ENCODE measurements at regions not wholly inside any gene's neighbourhood (a gene's known extent, or its start where the extent isn't known, plus 50 kb on each side); places are given as distances from the start of the nearest gene placed in this dataset.

DNA sequence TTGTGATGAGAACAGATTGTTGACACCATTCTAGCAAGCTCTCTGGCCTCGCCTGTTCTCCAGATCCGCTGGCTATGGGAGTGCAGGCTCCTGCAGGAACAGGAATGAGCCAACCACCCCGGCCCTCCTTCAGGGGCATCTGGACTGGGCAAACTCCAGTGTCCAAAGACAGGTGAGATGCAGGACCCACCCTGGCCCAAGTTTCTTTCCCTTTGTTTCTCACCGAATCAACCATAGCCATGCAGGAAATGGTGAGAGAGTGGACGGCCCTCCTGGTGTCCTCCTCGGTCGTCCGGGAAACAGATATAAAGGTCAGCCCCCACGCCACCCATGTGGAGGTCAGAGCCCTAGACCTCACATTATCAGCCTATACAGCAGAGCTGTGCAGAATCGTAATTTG is 108.6 kb upstream of the IRX2 start:
- Histone ChIP-seq H3K4me3 (ENCODE audit: low read length in 3 of 3) (no peak overlapping the region), H3K36me3 (ENCODE audit: control insufficient read depth in 3 of 3, insufficient read depth in 3 of 3, low read length in 3 of 3) (no peaks in the 10 kb centered on the region), H3K4me1 (ENCODE audit: control insufficient read depth in 3 of 3, insufficient read depth in 3 of 3, low read length in 3 of 3) (no peaks in the 10 kb centered on the region), H3K9me3 (ENCODE audit: control insufficient read depth in 3 of 3, low read length in 3 of 3) (no peaks in the 10 kb centered on the region), H3K27me3 (ENCODE audit: control insufficient read depth in 3 of 3, insufficient read depth in 3 of 3, low read length in 3 of 3) (peaks cover 0 to 2% (median 0%) of the 10 kb centered on the region in 3 donors), H3K27ac (ENCODE audit: low read depth, low read length) (no peak overlapping the region), H3K9ac (ENCODE audit: low read depth in 1 of 3, low read length in 3 of 3) (no peak overlapping the region)

DNA sequence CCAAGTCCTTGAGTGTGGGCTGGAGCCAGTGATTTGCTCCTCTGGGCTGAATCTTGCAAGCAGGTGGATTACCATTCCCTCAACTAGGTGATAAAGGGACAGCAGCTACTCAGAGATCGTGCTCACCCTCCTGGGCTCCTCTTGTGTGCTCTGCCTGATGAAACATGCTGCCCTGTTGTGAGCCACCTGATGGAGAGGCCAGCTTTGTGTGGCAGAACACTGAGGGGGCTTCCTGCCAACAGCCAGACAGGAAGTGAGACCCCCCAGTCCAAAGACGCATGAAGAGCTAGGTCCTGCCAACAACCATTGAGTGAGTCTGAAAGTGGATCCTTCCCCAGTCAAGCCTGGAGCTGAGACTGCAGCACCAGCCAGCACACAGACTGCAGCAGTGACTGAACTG is 106.4 kb upstream of the IRX2 start:
- H3K9me3 ChIP-seq (ENCODE audit: control insufficient read depth in 3 of 3, low read length in 3 of 3) = peaks cover 0 to 2% (median 0%) of the 10 kb centered on the region in 3 donors
- no peak overlapping the region for H3K9ac ChIP-seq (ENCODE audit: low read depth in 1 of 3, low read length in 3 of 3)
- H3K4me1 ChIP-seq (ENCODE audit: control insufficient read depth in 3 of 3, insufficient read depth in 3 of 3, low read length in 3 of 3) = no peaks in the 10 kb centered on the region
- no peaks in the 10 kb centered on the region for H3K27me3 ChIP-seq (ENCODE audit: control insufficient read depth in 3 of 3, insufficient read depth in 3 of 3, low read length in 3 of 3)
- H3K4me3 ChIP-seq (ENCODE audit: low read length in 3 of 3) = no peak overlapping the region
- no peaks in the 10 kb centered on the region for H3K36me3 ChIP-seq (ENCODE audit: control insufficient read depth in 3 of 3, insufficient read depth in 3 of 3, low read length in 3 of 3)
- no peak overlapping the region for H3K27ac ChIP-seq (ENCODE audit: low read depth, low read length)

DNA sequence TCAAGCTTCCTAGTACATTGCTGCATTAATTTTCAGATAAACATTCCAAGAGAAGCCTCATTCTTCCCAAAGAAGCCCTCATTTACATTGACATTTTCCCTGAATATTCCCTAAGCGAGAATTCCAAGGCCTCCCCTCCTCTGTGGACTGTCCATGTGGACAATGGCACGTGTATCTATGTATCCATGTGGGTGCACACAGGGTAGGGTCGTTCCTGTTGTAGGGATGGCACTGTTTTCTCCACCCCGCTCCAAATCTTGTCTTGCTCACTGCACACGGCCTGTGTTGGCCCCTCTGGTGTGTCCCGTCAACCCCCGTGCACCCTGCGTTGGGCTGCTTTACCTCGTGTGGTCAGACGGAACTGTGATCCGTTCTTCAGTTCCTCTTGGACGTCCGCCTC is 104.7 kb upstream of the IRX2 start:
- no peak overlapping the region for H3K4me3 ChIP-seq (ENCODE audit: low read length in 3 of 3)
- H3K36me3 ChIP-seq (ENCODE audit: control insufficient read depth in 3 of 3, insufficient read depth in 3 of 3, low read length in 3 of 3) = no peaks in the 10 kb centered on the region
- H3K9me3 ChIP-seq (ENCODE audit: control insufficient read depth in 3 of 3, low read length in 3 of 3) = peaks cover 0 to 2% (median 0%) of the 10 kb centered on the region in 3 donors
- no peaks in the 10 kb centered on the region for H3K4me1 ChIP-seq (ENCODE audit: control insufficient read depth in 3 of 3, insufficient read depth in 3 of 3, low read length in 3 of 3)
- H3K9ac ChIP-seq (ENCODE audit: low read depth in 1 of 3, low read length in 3 of 3) = no peak overlapping the region
- H3K27me3 ChIP-seq (ENCODE audit: control insufficient read depth in 3 of 3, insufficient read depth in 3 of 3, low read length in 3 of 3) = no peaks in the 10 kb centered on the region
- H3K27ac ChIP-seq (ENCODE audit: low read depth, low read length) = no peak overlapping the region

DNA sequence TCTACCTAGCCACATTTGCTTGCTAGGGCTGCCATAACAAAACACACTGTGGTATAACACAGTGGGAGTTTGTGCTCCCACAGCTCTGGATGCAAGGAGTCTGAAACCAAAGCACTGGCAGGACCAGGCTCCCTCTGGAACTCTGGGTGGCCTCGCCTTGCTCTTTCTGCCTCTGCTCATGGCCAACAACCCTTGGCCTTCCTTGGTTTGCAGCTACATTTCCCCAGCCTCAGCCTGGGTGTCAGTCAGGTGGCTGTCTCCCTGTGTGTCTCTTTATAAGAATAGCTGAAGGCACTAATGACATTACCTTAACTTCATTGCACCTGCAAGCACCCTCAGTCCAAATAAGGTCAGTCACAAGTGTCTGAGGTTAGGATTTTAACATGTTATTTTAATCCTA is 101.0 kb upstream of the IRX2 start:
- Histone ChIP-seq H3K9me3 (ENCODE audit: control insufficient read depth in 3 of 3, low read length in 3 of 3) (peaks cover 0 to 2% (median 0%) of the 10 kb centered on the region in 3 donors), H3K36me3 (ENCODE audit: control insufficient read depth in 3 of 3, insufficient read depth in 3 of 3, low read length in 3 of 3) (no peaks in the 10 kb centered on the region), H3K27me3 (ENCODE audit: control insufficient read depth in 3 of 3, insufficient read depth in 3 of 3, low read length in 3 of 3) (peaks cover 0 to 2% (median 0%) of the 10 kb centered on the region in 3 donors), H3K27ac (ENCODE audit: low read depth, low read length) (no peak overlapping the region), H3K4me3 (ENCODE audit: low read length in 3 of 3) (no peak overlapping the region), H3K9ac (ENCODE audit: low read depth in 1 of 3, low read length in 3 of 3) (no peak overlapping the region), H3K4me1 (ENCODE audit: control insufficient read depth in 3 of 3, insufficient read depth in 3 of 3, low read length in 3 of 3) (no peaks in the 10 kb centered on the region)

DNA sequence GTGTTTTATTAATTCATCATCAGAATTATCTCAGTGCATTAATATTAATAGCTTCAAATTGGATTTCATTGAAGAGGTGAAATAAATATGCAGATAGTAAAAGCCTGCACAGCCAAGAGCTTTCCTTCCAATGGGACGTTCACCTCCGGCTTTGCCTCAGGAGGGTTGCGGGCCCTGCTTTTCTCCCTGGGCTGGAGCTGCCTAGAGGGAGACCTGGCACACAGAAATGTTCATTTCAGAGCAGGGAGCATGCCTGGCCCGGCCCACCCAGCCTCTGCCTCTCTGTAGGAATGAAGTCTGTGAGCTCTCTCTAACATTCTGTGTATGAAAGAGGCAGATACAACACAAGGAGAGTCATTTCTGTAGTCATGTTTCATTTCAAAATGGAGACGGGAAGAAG is 100.4 kb upstream of the IRX2 start:
- no peak overlapping the region for H3K4me3 ChIP-seq (ENCODE audit: low read length in 3 of 3)
- no peaks in the 10 kb centered on the region for H3K36me3 ChIP-seq (ENCODE audit: control insufficient read depth in 3 of 3, insufficient read depth in 3 of 3, low read length in 3 of 3)
- no peaks in the 10 kb centered on the region for H3K4me1 ChIP-seq (ENCODE audit: control insufficient read depth in 3 of 3, insufficient read depth in 3 of 3, low read length in 3 of 3)
- no peak overlapping the region for H3K27ac ChIP-seq (ENCODE audit: low read depth, low read length)
- H3K27me3 ChIP-seq (ENCODE audit: control insufficient read depth in 3 of 3, insufficient read depth in 3 of 3, low read length in 3 of 3) = peaks cover 0 to 2% (median 0%) of the 10 kb centered on the region in 3 donors
- H3K9me3 ChIP-seq (ENCODE audit: control insufficient read depth in 3 of 3, low read length in 3 of 3) = peaks cover 0 to 2% (median 0%) of the 10 kb centered on the region in 3 donors
- H3K9ac ChIP-seq (ENCODE audit: low read depth in 1 of 3, low read length in 3 of 3) = no peak overlapping the region

DNA sequence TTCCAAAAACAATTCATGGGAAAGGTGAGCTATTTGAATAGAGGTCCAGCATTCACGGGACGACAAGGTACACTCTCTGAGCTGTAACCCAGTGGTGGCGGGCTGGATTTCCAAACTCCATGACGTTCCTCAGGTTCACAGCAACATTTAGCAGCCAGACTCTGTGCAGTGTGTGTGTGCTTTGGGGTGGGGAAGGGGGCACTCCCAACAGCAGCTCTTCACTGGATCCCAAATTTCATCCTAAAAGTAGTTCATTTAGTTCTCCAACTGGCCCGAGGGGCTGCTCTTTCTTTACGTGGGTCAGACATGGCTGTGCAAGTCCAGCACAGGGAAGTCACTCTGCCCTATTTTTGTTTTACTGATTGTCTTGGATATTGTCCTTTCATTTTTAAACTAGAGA is 98.0 kb upstream of the IRX2 start:
- H3K27me3 ChIP-seq (ENCODE audit: control insufficient read depth in 3 of 3, insufficient read depth in 3 of 3, low read length in 3 of 3) = peaks cover 0 to 6% (median 0%) of the 10 kb centered on the region in 3 donors
- H3K4me1 ChIP-seq (ENCODE audit: control insufficient read depth in 3 of 3, insufficient read depth in 3 of 3, low read length in 3 of 3) = no peaks in the 10 kb centered on the region
- no peaks in the 10 kb centered on the region for H3K9me3 ChIP-seq (ENCODE audit: control insufficient read depth in 3 of 3, low read length in 3 of 3)
- no peak overlapping the region for H3K9ac ChIP-seq (ENCODE audit: low read depth in 1 of 3, low read length in 3 of 3)
- no peaks in the 10 kb centered on the region for H3K36me3 ChIP-seq (ENCODE audit: control insufficient read depth in 3 of 3, insufficient read depth in 3 of 3, low read length in 3 of 3)
- H3K4me3 ChIP-seq (ENCODE audit: low read length in 3 of 3) = no peak overlapping the region
- no peak overlapping the region for H3K27ac ChIP-seq (ENCODE audit: low read depth, low read length)

DNA sequence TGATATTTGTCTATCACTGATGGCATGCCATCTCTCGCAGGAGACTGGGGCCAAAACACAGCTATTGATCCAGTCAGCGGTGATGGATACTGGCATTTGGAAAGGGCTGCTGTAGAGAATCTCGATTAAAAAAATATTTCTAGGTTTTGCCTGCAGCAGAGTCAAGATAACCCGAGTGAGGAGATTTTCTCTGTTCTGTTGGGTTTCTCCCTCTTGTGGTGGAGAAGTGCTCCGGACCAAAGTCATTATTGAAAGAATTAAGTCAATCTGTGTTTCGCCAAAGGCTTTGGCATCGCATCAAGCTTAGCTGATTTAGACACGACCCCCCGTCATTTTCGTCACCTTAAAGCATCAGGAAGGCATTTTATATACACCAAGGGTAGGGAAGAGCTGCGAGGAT is 97.1 kb upstream of the IRX2 start:
- H3K27me3 ChIP-seq (ENCODE audit: control insufficient read depth in 3 of 3, insufficient read depth in 3 of 3, low read length in 3 of 3) = peaks cover 0 to 6% (median 0%) of the 10 kb centered on the region in 3 donors
- no peaks in the 10 kb centered on the region for H3K9me3 ChIP-seq (ENCODE audit: control insufficient read depth in 3 of 3, low read length in 3 of 3)
- H3K9ac ChIP-seq (ENCODE audit: low read depth in 1 of 3, low read length in 3 of 3) = no peak overlapping the region
- H3K4me3 ChIP-seq (ENCODE audit: low read length in 3 of 3) = no peak overlapping the region
- H3K4me1 ChIP-seq (ENCODE audit: control insufficient read depth in 3 of 3, insufficient read depth in 3 of 3, low read length in 3 of 3) = no peaks in the 10 kb centered on the region
- no peak overlapping the region for H3K27ac ChIP-seq (ENCODE audit: low read depth, low read length)
- H3K36me3 ChIP-seq (ENCODE audit: control insufficient read depth in 3 of 3, insufficient read depth in 3 of 3, low read length in 3 of 3) = no peaks in the 10 kb centered on the region

DNA sequence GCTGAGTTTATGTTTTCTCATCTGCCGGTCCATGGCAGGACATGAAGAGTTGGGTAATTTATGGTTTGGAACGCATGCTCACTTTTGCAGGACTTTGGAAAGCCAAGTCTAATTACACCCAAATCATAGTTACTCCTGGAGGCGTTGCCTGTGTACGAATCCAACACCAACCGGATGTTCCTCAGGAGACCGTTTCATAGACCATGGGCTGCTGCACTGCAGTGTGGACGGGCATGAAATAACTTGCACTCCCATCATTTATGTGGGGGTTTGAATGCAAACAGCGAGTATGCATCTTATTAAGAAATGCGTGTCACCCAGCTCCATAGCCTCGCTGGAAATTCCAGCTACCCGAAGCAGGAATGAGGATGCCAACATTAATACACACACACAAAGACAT is 96.1 kb upstream of the IRX2 start:
- H3K27me3 ChIP-seq (ENCODE audit: control insufficient read depth in 3 of 3, insufficient read depth in 3 of 3, low read length in 3 of 3) = peaks cover 0 to 6% (median 0%) of the 10 kb centered on the region in 3 donors
- H3K4me1 ChIP-seq (ENCODE audit: control insufficient read depth in 3 of 3, insufficient read depth in 3 of 3, low read length in 3 of 3) = no peaks in the 10 kb centered on the region
- no peak overlapping the region for H3K4me3 ChIP-seq (ENCODE audit: low read length in 3 of 3)
- no peak overlapping the region for H3K9ac ChIP-seq (ENCODE audit: low read depth in 1 of 3, low read length in 3 of 3)
- H3K9me3 ChIP-seq (ENCODE audit: control insufficient read depth in 3 of 3, low read length in 3 of 3) = no peaks in the 10 kb centered on the region
- no peaks in the 10 kb centered on the region for H3K36me3 ChIP-seq (ENCODE audit: control insufficient read depth in 3 of 3, insufficient read depth in 3 of 3, low read length in 3 of 3)
- no peak overlapping the region for H3K27ac ChIP-seq (ENCODE audit: low read depth, low read length)

DNA sequence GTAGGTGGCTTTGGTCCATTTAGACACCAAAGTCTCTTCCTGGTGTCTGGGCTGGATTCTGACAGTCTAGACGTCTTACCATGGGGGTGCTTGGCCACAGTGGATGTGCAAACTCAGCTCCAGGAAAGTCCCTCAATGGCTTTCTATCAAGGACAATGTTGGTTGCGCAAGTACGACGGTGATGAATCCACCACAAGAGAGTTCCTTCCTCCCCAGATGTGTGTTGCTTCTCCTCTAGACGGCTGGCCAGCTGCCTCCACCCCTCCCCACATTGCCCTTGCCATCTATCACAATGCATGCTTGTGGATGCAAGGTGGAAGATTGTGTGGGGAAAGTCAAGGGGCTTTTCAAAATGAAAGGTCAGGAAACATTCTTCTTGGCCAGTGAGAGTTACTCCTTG is 89.7 kb upstream of the IRX2 start:
- H3K27ac ChIP-seq (ENCODE audit: low read depth, low read length) = no peak overlapping the region

DNA sequence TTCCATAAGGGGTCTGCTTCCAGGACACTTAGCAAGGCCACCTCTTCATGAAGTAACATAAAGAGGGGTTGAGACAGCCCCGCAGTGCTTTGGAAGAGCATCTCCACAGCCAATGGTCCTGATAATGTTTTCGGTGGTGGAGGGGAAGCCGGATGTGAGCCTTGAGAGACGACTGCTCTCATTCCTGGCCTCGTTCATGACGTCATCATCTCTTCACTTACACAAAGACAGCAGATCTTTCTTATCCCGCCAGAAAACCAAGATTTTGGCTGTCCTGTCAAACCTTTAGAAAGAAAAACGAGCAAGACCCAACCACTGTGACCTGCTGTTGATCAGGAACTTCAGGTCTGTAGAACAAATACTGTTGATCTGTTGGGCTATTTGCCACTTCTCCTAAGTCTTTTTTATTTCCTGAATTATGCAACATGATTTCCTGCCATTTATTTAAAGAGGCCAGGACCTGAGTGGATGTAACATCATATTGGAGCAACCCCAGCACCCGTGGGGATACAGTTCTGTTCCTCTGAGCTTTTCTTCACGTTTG is 89.0 kb upstream of the IRX2 start:
- Histone ChIP-seq H3K4me3 (ENCODE audit: low read length in 3 of 3) (no peak overlapping the region), H3K9ac (ENCODE audit: low read depth in 1 of 3, low read length in 3 of 3) (no peak overlapping the region), H3K27me3 (ENCODE audit: control insufficient read depth in 3 of 3, insufficient read depth in 3 of 3, low read length in 3 of 3) (no peaks in the 10 kb centered on the region), H3K36me3 (ENCODE audit: control insufficient read depth in 3 of 3, insufficient read depth in 3 of 3, low read length in 3 of 3) (no peaks in the 10 kb centered on the region), H3K4me1 (ENCODE audit: control insufficient read depth in 3 of 3, insufficient read depth in 3 of 3, low read length in 3 of 3) (no peaks in the 10 kb centered on the region), H3K9me3 (ENCODE audit: control insufficient read depth in 3 of 3, low read length in 3 of 3) (peaks cover 0 to 5% (median 0%) of the 10 kb centered on the region in 3 donors), H3K27ac (ENCODE audit: low read depth, low read length) (no peak overlapping the region)

More for the DNA sequence above, 89.7 kb upstream of the IRX2 start:
- Histone ChIP-seq H3K9ac (ENCODE audit: low read depth in 1 of 3, low read length in 3 of 3) (no peak overlapping the region), H3K4me1 (ENCODE audit: control insufficient read depth in 3 of 3, insufficient read depth in 3 of 3, low read length in 3 of 3) (no peaks in the 10 kb centered on the region), H3K9me3 (ENCODE audit: control insufficient read depth in 3 of 3, low read length in 3 of 3) (peaks cover 0 to 5% (median 0%) of the 10 kb centered on the region in 3 donors), H3K4me3 (ENCODE audit: low read length in 3 of 3) (no peak overlapping the region), H3K27me3 (ENCODE audit: control insufficient read depth in 3 of 3, insufficient read depth in 3 of 3, low read length in 3 of 3) (peaks cover 0 to 3% (median 0%) of the 10 kb centered on the region in 3 donors), H3K36me3 (ENCODE audit: control insufficient read depth in 3 of 3, insufficient read depth in 3 of 3, low read length in 3 of 3) (no peaks in the 10 kb centered on the region)

All from skeletal muscle tissue (tissue), 3 donors.